HCT116 (cell line): ENCODE measurements at regions not wholly inside any gene's neighbourhood (a gene's known extent, or its start where the extent isn't known, plus 50 kb on each side); places are given as distances from the start of the nearest gene placed in this dataset.

Source experiments
- ATAC-seq: fragments of 200-7000 bp; cut with Tn5 transposase; 2 replicates; pipeline ENCODE4 v1.9.1; 2020; ENCODE audit warnings: mild to moderate bottlenecking, moderate library complexity
- BruUV-seq: library from RNA; stranded (reverse); fragments of 400-500 nt; replicated peaks from 2 replicates; lab custom pipeline; 2021; lab: Mats Ljungman, UMichigan
- CTCF ChIA-PET: fragments of 300-600 bp; sonication (Branson Sonifier 250); formaldehyde crosslinking; loops from one replicate; lab custom pipeline; 2021; ENCODE audit warnings: antibody characterized with exemption; lab: Charles Lee
- POLR2A ChIA-PET: fragments of 300-600, 350-600 bp; sonication (Branson Sonifier 250); formaldehyde crosslinking; loops from one replicate; lab custom pipeline; 2021; ENCODE audit warnings: antibody characterized with exemption; lab: Charles Lee
- RAD21 ChIA-PET, 2 experiments: fragments of 300-600 bp; sonication (Branson Sonifier 250); formaldehyde crosslinking; loops; one replicate each; lab custom pipeline; 2023; ENCODE audit warnings: low total read pairs in 2 of 2; ENCODE audit not compliant: uncharacterized antibody in 2 of 2, unreplicated experiment in 2 of 2, low non-redundant PET in 1 of 2; lab: Charles Lee
- DNase-seq: peaks from one replicate; pipeline ENCODE4 v3.0.0-alpha.2; 2010; ENCODE audit warnings: low read depth, low spot score
- H2AFZ ChIP-seq: fragments of 200-600 bp; shearing (Covaris generic), sonication (generic); 2 replicates; pipeline ENCODE4 v1.6.1; 2017; ENCODE audit warnings: low read depth, mixed run types, mixed read lengths, antibody characterized with exemption, low read length; ENCODE audit not compliant: poor library complexity, severe bottlenecking
- H3K27ac ChIP-seq: 2 replicates; pipeline ENCODE4 v1.5.1; 2012; ENCODE audit warnings: low read depth, low read length
- H3K27me3 ChIP-seq: fragments of 200-600 bp; sonication (generic); 2 replicates; pipeline ENCODE4 v1.6.1; 2016; ENCODE audit warnings: mixed run types, low read length, mixed read lengths; ENCODE audit not compliant: insufficient read depth
- H3K36me3 ChIP-seq, 2 experiments: fragments of 200-500 bp in 1 of 2; fragments of 200-600 bp in 1 of 2; sonication (Bioruptor generic) in 1 of 2; sonication (generic) in 1 of 2; 2 replicates each; pipeline versions ENCODE4 v1.5.1 to v1.6.1; 2014 to 2016; ENCODE audit warnings: low read length in 2 of 2, inconsistent platforms in 1 of 2, mixed read lengths in 1 of 2, mixed run types in 1 of 2; ENCODE audit not compliant: insufficient read depth in 2 of 2, control insufficient read depth in 1 of 2
- H3K4me1 ChIP-seq, 2 experiments: fragments of 200-600 bp in 1 of 2; sonication (generic) in 1 of 2; 2 replicates each; pipeline versions ENCODE4 v1.5.1 to v1.6.1; 2012 to 2017; ENCODE audit warnings: low read length in 2 of 2, inconsistent platforms in 1 of 2, mild to moderate bottlenecking in 1 of 2, mixed read lengths in 1 of 2, mixed run types in 1 of 2, moderate library complexity in 1 of 2; ENCODE audit not compliant: insufficient read depth in 2 of 2, control insufficient read depth in 1 of 2
- H3K4me2 ChIP-seq: fragments of 200-600 bp; sonication (generic); 2 replicates; pipeline ENCODE4 v1.6.1; 2017; ENCODE audit warnings: mixed run types, low read length, mixed read lengths
- H3K4me3 ChIP-seq, 2 experiments: fragments of 200-600 bp in 1 of 2; sonication (generic) in 1 of 2; replicated peaks in 1 of 2; 2 replicates each; pipeline ENCODE4 v1.5.1; 2011 to 2016; ENCODE audit warnings: low read length in 2 of 2, control low read depth in 1 of 2, low read depth in 1 of 2, mild to moderate bottlenecking in 1 of 2, mixed read lengths in 1 of 2, mixed run types in 1 of 2
- H3K79me2 ChIP-seq: fragments of 200-600 bp; sonication (generic); 2 replicates; pipeline ENCODE4 v1.6.1; 2017; ENCODE audit warnings: mild to moderate bottlenecking, mixed run types, low read length, moderate library complexity, mixed read lengths; ENCODE audit not compliant: insufficient read depth
- H3K9ac ChIP-seq: fragments of 200-600 bp; sonication (generic); 2 replicates; pipeline ENCODE4 v1.6.1; 2016; ENCODE audit warnings: low read length, mixed read lengths
- H3K9me2 ChIP-seq: fragments of 200-600 bp; sonication (generic), shearing (Covaris generic); 2 replicates; pipeline ENCODE4 v1.6.1; 2017; ENCODE audit warnings: mixed run types, mild to moderate bottlenecking, moderate library complexity; ENCODE audit not compliant: insufficient read depth
- H3K9me3 ChIP-seq, 2 experiments: fragments of 200-500 bp in 1 of 2; fragments of 200-600 bp in 1 of 2; sonication (Bioruptor generic) in 1 of 2; sonication (generic) in 1 of 2; 2 replicates each; pipeline ENCODE4 v1.6.1; 2014 to 2017; ENCODE audit warnings: low read length in 2 of 2, mixed read lengths in 2 of 2, inconsistent platforms in 1 of 2, low read depth in 1 of 2, mild to moderate bottlenecking in 1 of 2, mixed run types in 1 of 2, moderate library complexity in 1 of 2; ENCODE audit not compliant: control insufficient read depth in 1 of 2, insufficient read depth in 1 of 2
- H4K20me1 ChIP-seq: fragments of 200-600 bp; sonication (generic), shearing (Covaris generic); 2 replicates; pipeline ENCODE4 v1.6.1; 2017; ENCODE audit warnings: mixed run types, mild to moderate bottlenecking, moderate library complexity; ENCODE audit not compliant: insufficient read depth
- CBX3 ChIP-seq: IDR thresholded peaks from 2 replicates; pipeline ENCODE4 v1.6.1; 2012; ENCODE audit warnings: low read depth
- CEBPB ChIP-seq: IDR thresholded peaks from 2 replicates; pipeline ENCODE4 v1.6.1; 2012; ENCODE audit warnings: low read depth
- ELF1 ChIP-seq: IDR thresholded peaks from 2 replicates; pipeline ENCODE4 v1.6.1; 2012; ENCODE audit warnings: low read depth, borderline replicate concordance
- SRF ChIP-seq: IDR thresholded peaks from 2 replicates; pipeline ENCODE4 v1.6.1; 2012; ENCODE audit warnings: low read depth
- YY1 ChIP-seq: IDR thresholded peaks from 2 replicates; pipeline ENCODE4 v1.6.1; 2011; ENCODE audit warnings: low read length, low read depth, moderate library complexity, mild to moderate bottlenecking; ENCODE audit not compliant: insufficient replicate concordance; ENCODE audit errors: extremely low read depth
- ZNF274 ChIP-seq: fragments of 200-500 bp; sonication (Bioruptor generic); IDR thresholded peaks from 2 replicates; pipeline ENCODE4 v1.6.1; 2014; ENCODE audit warnings: mild to moderate bottlenecking, low read depth, low read length, inconsistent platforms
- intact Hi-C: fragments of 100-400 bp; cut with micrococcal nuclease; formaldehyde crosslinking; loops from 2 replicates; pipeline ENCODE4 v1.10.0; 2022

- CTCF ChIA-PET, result interaction anchor here (1.1 kb wide), 1 partner anchor 15 kb away, joined by 3 read pairs; no protein-coding TSS in a partner anchor
- H4K20me1 ChIP-seq, result no peaks in the 10 kb centered on the region
- RAD21 ChIA-PET, result no interaction called here
- intact Hi-C loops, result no loop called here
- no peak overlapping the region for H3K4me2 ChIP-seq
- H3K9me3 ChIP-seq, result no peaks in the 10 kb centered on the region
- ATAC-seq (no peak), DNase-seq (no peak)
- H3K4me1 ChIP-seq, result peaks cover 0 to 3% of the 10 kb centered on the region in 2 experiments; a peak in 1 of 4 replicates
- no peak overlapping the region for H3K27ac ChIP-seq
- no peak overlapping the region for H3K4me3 ChIP-seq
- no peak overlapping the region for H2AFZ ChIP-seq
- POLR2A ChIA-PET, result interaction anchor here (1.4 kb wide), 1 partner anchor 264 kb away, joined by 3 read pairs; the partner anchor contains the start of gene IVNS1ABP
- TF ChIP-seq ZNF274, result no peak
- TF ChIP-seq CEBPB, result no peak
- no peak for TF ChIP-seq SRF
- no peak for TF ChIP-seq ELF1
- H3K27me3 ChIP-seq, result no peaks in the 10 kb centered on the region
- no peaks in the 10 kb centered on the region for H3K9me2 ChIP-seq
- H3K79me2 ChIP-seq, result no peaks in the 10 kb centered on the region
- no TSS peak for BruUV-seq
- H3K9ac ChIP-seq, result no peak overlapping the region
- no peaks in the 10 kb centered on the region for H3K36me3 ChIP-seq
These were observed 153.2 kb upstream of the HMCN1 start for GRCh38 chr1:185581020-185581419.

GRCh38 chr1:185578293-185578692 lies 155.9 kb upstream of the HMCN1 start:
- ChIA-PET POLR2A (no interaction called here), RAD21 (no interaction called here), CTCF (no interaction called here)
- Histone ChIP-seq H3K4me1 (no peaks in the 10 kb centered on the region), H3K9ac (no peak overlapping the region), H3K4me3 (no peak overlapping the region), H4K20me1 (no peaks in the 10 kb centered on the region), H3K4me2 (no peak overlapping the region), H3K79me2 (no peaks in the 10 kb centered on the region), H3K36me3 (no peaks in the 10 kb centered on the region), H3K9me3 (no peaks in the 10 kb centered on the region), H3K9me2 (no peaks in the 10 kb centered on the region), H2AFZ (no peak overlapping the region), H3K27me3 (no peaks in the 10 kb centered on the region), H3K27ac (no peak overlapping the region)
- TF ChIP-seq CBX3, result peak; percentile 13; the same call in 1 of the 2 replicates
- no peak for TF ChIP-seq YY1
- intact Hi-C loops, result no loop called here
- DNase-seq (no peak), ATAC-seq (no peak)
- BruUV-seq, result no TSS peak
